HepG2 (cell line): ENCODE measurements at regions not wholly inside any gene's neighbourhood (a gene's known extent, or its start where the extent isn't known, plus 50 kb on each side); places are given as distances from the start of the nearest gene placed in this dataset.

Experiments
- ATAC-seq: fragments of 200-7000 bp; cut with Tn5 transposase; 3 replicates; pipeline ENCODE4 v1.9.1; 2020; ENCODE audit warnings: mild to moderate bottlenecking, moderate library complexity
- BruUV-seq: library from RNA; stranded (reverse); fragments of 400-500 nt; replicated peaks from 2 replicates; lab custom pipeline; 2021; lab: Mats Ljungman, UMichigan
- CTCF ChIA-PET: fragments of 300-600 bp; formaldehyde crosslinking; extraction: SDS; loops from one replicate; lab custom pipeline; 2021; ENCODE audit warnings: low total read pairs, inconsistent platforms, low intra/inter-chr PET ratio; lab: Yijun Ruan, JAX
- POLR2A ChIA-PET: fragments of 350-600 bp; sonication (Branson Sonifier 250); formaldehyde crosslinking; loops from one replicate; lab custom pipeline; 2020; ENCODE audit warnings: antibody characterized with exemption, inconsistent platforms; lab: Yijun Ruan, JAX
- DNase-seq: peaks from one replicate; pipeline ENCODE4 v3.0.0-alpha.2; 2015; ENCODE audit warnings: low spot score
- FAIRE-seq: peaks from 3 replicates; lab custom pipeline; 2011; peaks lifted over from hg19 to GRCh38; lab: Jason Lieb, UNC
- H2AFZ ChIP-seq: one replicate; pipeline ENCODE4 v1.6.1; 2011; ENCODE audit warnings: low read length, inconsistent platforms
- H3K27ac ChIP-seq: fragments of 300-600 bp; 3 replicates; pipeline ENCODE4 v1.8.0; 2011; ENCODE audit warnings: mixed run types, mild to moderate bottlenecking, mixed read lengths, low read length, inconsistent platforms; ENCODE audit not compliant: insufficient read depth; ENCODE audit errors: extremely low read length
- H3K27me3 ChIP-seq, 2 experiments: fragments of 200-600 bp in 1 of 2; 2 replicates in 1 of 2; 3 replicates in 1 of 2; pipeline versions ENCODE4 v1.6.0 to v1.8.0; 2011; ENCODE audit warnings: low read length in 2 of 2, mild to moderate bottlenecking in 2 of 2, moderate library complexity in 2 of 2, inconsistent platforms in 1 of 2; ENCODE audit not compliant: insufficient read depth in 2 of 2, control insufficient read depth in 1 of 2
- H3K36me3 ChIP-seq, 2 experiments: fragments of 200-600 bp in 1 of 2; replicated peaks in 1 of 2; 2 replicates in 1 of 2; 3 replicates in 1 of 2; pipeline versions ENCODE4 v1.5.1 to v1.8.0; 2011; ENCODE audit warnings: low read length in 2 of 2, inconsistent platforms in 1 of 2; ENCODE audit not compliant: insufficient read depth in 2 of 2, control insufficient read depth in 1 of 2
- H3K4me1 ChIP-seq: 2 replicates; pipeline ENCODE4 v1.5.1; 2012; ENCODE audit warnings: low read length, inconsistent platforms; ENCODE audit not compliant: insufficient read depth
- H3K4me2 ChIP-seq: 2 replicates; pipeline ENCODE4 v1.6.0; 2011; ENCODE audit warnings: low read depth, low read length, inconsistent platforms
- H3K4me3 ChIP-seq, 3 experiments: fragments of 200-600 bp in 1 of 3; sonication (generic), shearing (Covaris generic) in 1 of 3; replicated peaks in 1 of 3; 2 replicates each; pipeline ENCODE4 v1.5.1; 2011 to 2016; ENCODE audit warnings: low read length in 3 of 3, inconsistent platforms in 2 of 3, low read depth in 2 of 3, mild to moderate bottlenecking in 2 of 3, control low read depth in 1 of 3, mixed read lengths in 1 of 3; ENCODE audit not compliant: insufficient read depth in 1 of 3
- H3K79me2 ChIP-seq: one replicate; pipeline ENCODE4 v1.6.1; 2011; ENCODE audit warnings: low read length, inconsistent platforms; ENCODE audit not compliant: insufficient read depth
- H3K9ac ChIP-seq: 2 replicates; pipeline ENCODE4 v1.6.0; 2011; ENCODE audit warnings: mild to moderate bottlenecking, low read depth, low read length, inconsistent platforms; ENCODE audit not compliant: insufficient read depth
- H3K9me3 ChIP-seq: 2 replicates; pipeline ENCODE4 v1.5.1; 2012; ENCODE audit warnings: mild to moderate bottlenecking, low read length
- H4K20me1 ChIP-seq: 2 replicates; pipeline ENCODE4 v1.6.0; 2011; ENCODE audit warnings: inconsistent platforms, mild to moderate bottlenecking, low read length, moderate library complexity; ENCODE audit not compliant: insufficient read depth
- GABPA ChIP-seq, 2 experiments: IDR thresholded peaks; 2 replicates each; pipeline ENCODE4 v1.6.1; 2011 to 2016; ENCODE audit warnings: low read depth in 2 of 2, low read length in 1 of 2, missing biosample characterization in 1 of 2, missing genetic modification characterization in 1 of 2
- GATAD2A ChIP-seq: IDR thresholded peaks from 2 replicates; pipeline ENCODE4 v1.6.1; 2016
- NCOA5 ChIP-seq: sonication (generic); formaldehyde crosslinking; IDR thresholded peaks from 2 replicates; pipeline ENCODE4 v1.4.0; 2020; ENCODE audit warnings: missing genetic modification reagents
- TERF1 ChIP-seq: sonication (generic); formaldehyde crosslinking; IDR thresholded peaks from 2 replicates; pipeline ENCODE4 v1.8.0; 2022; ENCODE audit warnings: mild to moderate bottlenecking, missing genetic modification reagents, moderate library complexity
- YY1 ChIP-seq: IDR thresholded peaks from 2 replicates; pipeline ENCODE4 v1.6.1; 2011; ENCODE audit warnings: low read length, low read depth, moderate library complexity, mild to moderate bottlenecking; ENCODE audit not compliant: insufficient read depth, insufficient replicate concordance
- ZFP1 ChIP-seq: IDR thresholded peaks from 2 replicates; pipeline ENCODE4 v1.6.1; 2016
- ZNF562 ChIP-seq: sonication (generic); formaldehyde crosslinking; IDR thresholded peaks from 2 replicates; pipeline ENCODE4 v1.8.0; 2022; ENCODE audit warnings: missing genetic modification reagents, borderline replicate concordance
- ZNF737 ChIP-seq: sonication (generic); formaldehyde crosslinking; IDR thresholded peaks from 2 replicates; pipeline ENCODE4 v1.5.0; 2020; ENCODE audit warnings: missing genetic modification reagents, mild to moderate bottlenecking, borderline replicate concordance
- ZSCAN25 ChIP-seq: sonication (generic); formaldehyde crosslinking; IDR thresholded peaks from 2 replicates; pipeline ENCODE4 v1.8.0; 2022; ENCODE audit warnings: mild to moderate bottlenecking, missing genetic modification reagents
- WGBS: methylation state at CpG from one replicate; pipeline ENCODE4 v1.1.6; 2017; ENCODE audit warnings: low lambda C conversion rate; 5-methylcytosine and 5-hydroxymethylcytosine counted together
- in situ Hi-C: cut with HindIII; loops from 2 replicates; pipeline ENCODE4 v1.10.0; 2017; ENCODE audit warnings: low pct_unique_long_range_greater_than_20kb; ENCODE audit not compliant: extremely low pct_ligation_motif_present
- intact Hi-C: fragments of 100-400 bp; cut with micrococcal nuclease; formaldehyde crosslinking; loops from one replicate; pipeline ENCODE4 v1.10.0; 2022; ENCODE audit not compliant: unreplicated experiment
- TF ChIP-seq, protein P1 (sequence below): IDR thresholded peaks from 2 replicates; pipeline ENCODE4 v1.6.1; 2016; ENCODE audit warnings: low read depth, control low read depth

DNA sequence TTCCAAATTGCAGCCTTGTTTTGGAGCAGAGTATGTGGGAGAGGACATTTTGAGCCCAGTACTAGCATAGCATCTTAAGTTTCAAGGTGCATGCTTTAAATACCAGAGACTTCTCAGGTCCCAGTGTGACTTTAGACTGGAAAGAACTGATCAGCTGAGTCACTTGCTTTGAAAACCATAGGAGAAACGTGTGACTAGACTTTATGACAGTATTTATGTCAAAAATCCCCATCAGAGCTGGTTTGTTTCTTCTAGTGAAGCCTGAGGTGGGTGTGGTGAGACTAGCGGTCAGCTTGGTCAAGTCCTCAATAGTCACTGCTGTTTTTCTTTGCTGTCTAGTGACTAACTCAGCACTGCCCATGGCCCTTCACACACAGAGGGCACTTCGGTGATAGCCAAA, 724.2 kb downstream of the GATA3 start:
- no peak for FAIRE-seq
- no TSS peak for BruUV-seq
- no peak for DNase-seq
- Histone ChIP-seq H4K20me1 (no peaks in the 10 kb centered on the region), H3K79me2 (no peaks in the 10 kb centered on the region), H3K9ac (no peak overlapping the region), H2AFZ (no peak overlapping the region), H3K27me3 (no peaks in the 10 kb centered on the region), H3K36me3 (no peaks in the 10 kb centered on the region), H3K27ac (no peak overlapping the region), H3K4me1 (no peaks in the 10 kb centered on the region), H3K4me3 (no peak overlapping the region), H3K9me3 (peaks cover 57% of the 10 kb centered on the region), H3K4me2 (no peak overlapping the region)
- ChIA-PET CTCF (no interaction called here), POLR2A (no interaction called here)
- no peak for TF ChIP-seq GABPA (IDR thresholded peaks at IDR 0.05; ENCODE audit: low read depth, low read length)
- no peak for TF ChIP-seq GABPA (CRISPR knock-in tag; IDR thresholded peaks at IDR 0.05; ENCODE audit: low read depth)
- in situ Hi-C loops (no loop called here), intact Hi-C loops (no loop called here)
- ATAC-seq, result no peak
- WGBS, result 0% methylated on average over 2 of the region's 3 CpGs

GRCh38 chr10:8787649-8788048, 733.2 kb downstream of the GATA3 start:
- Histone ChIP-seq H3K36me3 (no peaks in the 10 kb centered on the region), H3K27ac (no peak overlapping the region), H3K9me3 (peaks cover 87% of the 10 kb centered on the region), H3K27me3 (no peaks in the 10 kb centered on the region), H2AFZ (no peak overlapping the region), H4K20me1 (no peaks in the 10 kb centered on the region), H3K4me3 (no peak overlapping the region), H3K4me2 (no peak overlapping the region), H3K79me2 (no peaks in the 10 kb centered on the region), H3K4me1 (no peaks in the 10 kb centered on the region), H3K9ac (no peak overlapping the region)
- TF ChIP-seq TERF1 (CRISPR knock-in tag), result no peak
- TF ChIP-seq NCOA5 (CRISPR knock-in tag), result no peak
- TF ChIP-seq ZNF737 (CRISPR knock-in tag), result no peak
- TF ChIP-seq ZNF562 (CRISPR knock-in tag), result no peak
- no peak for TF ChIP-seq YY1
- no peak for TF ChIP-seq ZSCAN25 (CRISPR knock-in tag)
- no peak for TF ChIP-seq GATAD2A (CRISPR knock-in tag)
- peak; percentile 97; the same call in 1 of the 2 replicates for TF ChIP-seq ZFP1 (CRISPR knock-in tag)
- TF ChIP-seq, protein P1, sequence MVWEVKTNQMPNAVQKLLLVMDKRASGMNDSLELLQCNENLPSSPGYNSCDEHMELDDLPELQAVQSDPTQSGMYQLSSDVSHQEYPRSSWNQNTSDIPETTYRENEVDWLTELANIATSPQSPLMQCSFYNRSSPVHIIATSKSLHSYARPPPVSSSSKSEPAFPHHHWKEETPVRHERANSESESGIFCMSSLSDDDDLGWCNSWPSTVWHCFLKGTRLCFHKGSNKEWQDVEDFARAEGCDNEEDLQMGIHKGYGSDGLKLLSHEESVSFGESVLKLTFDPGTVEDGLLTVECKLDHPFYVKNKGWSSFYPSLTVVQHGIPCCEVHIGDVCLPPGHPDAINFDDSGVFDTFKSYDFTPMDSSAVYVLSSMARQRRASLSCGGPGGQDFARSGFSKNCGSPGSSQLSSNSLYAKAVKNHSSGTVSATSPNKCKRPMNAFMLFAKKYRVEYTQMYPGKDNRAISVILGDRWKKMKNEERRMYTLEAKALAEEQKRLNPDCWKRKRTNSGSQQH (CRISPR knock-in tag), result no peak
- no peak for ATAC-seq
- ChIA-PET CTCF (interaction anchor here (0.6 kb wide), 1 partner anchor 23 kb away, joined by 3 read pairs; no protein-coding TSS in a partner anchor), POLR2A (no interaction called here)
- DNase-seq, result no peak
- BruUV-seq, result no TSS peak
- FAIRE-seq, result no peak
- in situ Hi-C loops, result no loop called here
- intact Hi-C loops, result no loop called here
